Trophoblast cell (in vitro differentiated cells and primary cell): ENCODE measurements at regions not wholly inside any gene's neighbourhood (a gene's known extent, or its start where the extent isn't known, plus 50 kb on each side); places are given as distances from the start of the nearest gene placed in this dataset.
A peak's percentile ranks its signal among the peaks of the same experiment; 100 is the strongest.

ENCODE experiments used
- DNase-seq, 2 donors: peaks; one replicate each; pipeline ENCODE4 v3.0.0-alpha.2; 2016
- H2AFZ ChIP-seq: 2 replicates; pipeline ENCODE4 v1.6.1; 2013; ENCODE audit warnings: low read length, moderate library complexity, mild to moderate bottlenecking; ENCODE audit not compliant: insufficient read depth, poor library complexity
- H2AK5ac ChIP-seq: 2 replicates; pipeline ENCODE4 v1.6.1; 2013; ENCODE audit warnings: mild to moderate bottlenecking, low read length
- H2BK120ac ChIP-seq: 2 replicates; pipeline ENCODE4 v1.6.1; 2013; ENCODE audit warnings: low read length, mild to moderate bottlenecking, moderate library complexity; ENCODE audit not compliant: insufficient read depth, poor library complexity
- H2BK12ac ChIP-seq: 2 replicates; pipeline ENCODE4 v1.6.1; 2013; ENCODE audit warnings: mild to moderate bottlenecking, low read length, moderate library complexity
- H2BK5ac ChIP-seq: 2 replicates; pipeline ENCODE4 v1.6.1; 2013; ENCODE audit warnings: low read length, low read depth, moderate library complexity, mild to moderate bottlenecking; ENCODE audit not compliant: poor library complexity
- H3K14ac ChIP-seq: 2 replicates; pipeline ENCODE4 v1.6.1; 2013; ENCODE audit warnings: mild to moderate bottlenecking, low read length
- H3K18ac ChIP-seq: 2 replicates; pipeline ENCODE4 v1.6.1; 2013; ENCODE audit warnings: mild to moderate bottlenecking, low read length
- H3K23ac ChIP-seq: 2 replicates; pipeline ENCODE4 v1.6.1; 2013; ENCODE audit warnings: low read length
- H3K27ac ChIP-seq: 2 replicates; pipeline ENCODE4 v1.5.1; 2013; ENCODE audit warnings: low read depth, mild to moderate bottlenecking, inconsistent platforms, low read length, moderate library complexity
- H3K27me3 ChIP-seq: 2 replicates; pipeline ENCODE4 v1.6.1; 2013; ENCODE audit warnings: inconsistent platforms, mild to moderate bottlenecking, low read length, moderate library complexity; ENCODE audit not compliant: insufficient read depth
- H3K36me3 ChIP-seq, 2 experiments: 1 replicate in 1 of 2; 2 replicates in 1 of 2; pipeline ENCODE4 v1.6.1; 2013; ENCODE audit warnings: low read length in 2 of 2, mild to moderate bottlenecking in 2 of 2, moderate library complexity in 1 of 2; ENCODE audit not compliant: insufficient read depth in 2 of 2, control insufficient read depth in 1 of 2
- H3K4ac ChIP-seq: 2 replicates; pipeline ENCODE4 v1.6.1; 2013; ENCODE audit warnings: low read depth, mild to moderate bottlenecking, low read length, moderate library complexity
- H3K4me1 ChIP-seq, 2 experiments: 1 replicate in 1 of 2; 2 replicates in 1 of 2; pipeline ENCODE4 v1.6.1; 2013; ENCODE audit warnings: low read length in 2 of 2, mild to moderate bottlenecking in 2 of 2, moderate library complexity in 1 of 2; ENCODE audit not compliant: insufficient read depth in 2 of 2, control insufficient read depth in 1 of 2
- H3K4me2 ChIP-seq: 2 replicates; pipeline ENCODE4 v1.6.1; 2013; ENCODE audit warnings: inconsistent platforms, mild to moderate bottlenecking, low read length, moderate library complexity
- H3K4me3 ChIP-seq: 2 replicates; pipeline ENCODE4 v1.5.1; 2013; ENCODE audit warnings: mild to moderate bottlenecking, low read depth, low read length, inconsistent platforms
- H3K79me1 ChIP-seq: one replicate; pipeline ENCODE4 v1.6.1; 2013; ENCODE audit warnings: low read length
- H3K79me2 ChIP-seq: 2 replicates; pipeline ENCODE4 v1.6.1; 2013; ENCODE audit warnings: low read length, mild to moderate bottlenecking; ENCODE audit not compliant: control insufficient read depth, insufficient read depth, poor library complexity
- H3K9ac ChIP-seq: 2 replicates; pipeline ENCODE4 v1.6.1; 2013; ENCODE audit warnings: mild to moderate bottlenecking, low read length
- H3K9me3 ChIP-seq: 2 replicates; pipeline ENCODE4 v1.6.1; 2013; ENCODE audit warnings: low read depth, mild to moderate bottlenecking, control low read depth, inconsistent platforms, low read length; ENCODE audit not compliant: insufficient read depth
- H4K12ac ChIP-seq: 2 replicates; pipeline ENCODE4 v1.6.1; 2013; ENCODE audit warnings: low read depth, mild to moderate bottlenecking, low read length, moderate library complexity
- H4K8ac ChIP-seq: 2 replicates; pipeline ENCODE4 v1.6.1; 2013; ENCODE audit warnings: low read depth, mild to moderate bottlenecking, low read length, moderate library complexity
- H4K91ac ChIP-seq: one replicate; pipeline ENCODE4 v1.6.1; 2013; ENCODE audit warnings: low read depth, mild to moderate bottlenecking, low read length, moderate library complexity
- WGBS: extraction: QIAGEN DNeasy Blood & Tissue Kit; methylation state at CpG from one replicate; pipeline ENCODE4 v1.1.7; 2013; ENCODE audit warnings: missing lambda C conversion rate; ENCODE audit not compliant: insufficient read length, insufficient coverage; ENCODE audit errors: extremely low coverage; 5-methylcytosine and 5-hydroxymethylcytosine counted together

DNA sequence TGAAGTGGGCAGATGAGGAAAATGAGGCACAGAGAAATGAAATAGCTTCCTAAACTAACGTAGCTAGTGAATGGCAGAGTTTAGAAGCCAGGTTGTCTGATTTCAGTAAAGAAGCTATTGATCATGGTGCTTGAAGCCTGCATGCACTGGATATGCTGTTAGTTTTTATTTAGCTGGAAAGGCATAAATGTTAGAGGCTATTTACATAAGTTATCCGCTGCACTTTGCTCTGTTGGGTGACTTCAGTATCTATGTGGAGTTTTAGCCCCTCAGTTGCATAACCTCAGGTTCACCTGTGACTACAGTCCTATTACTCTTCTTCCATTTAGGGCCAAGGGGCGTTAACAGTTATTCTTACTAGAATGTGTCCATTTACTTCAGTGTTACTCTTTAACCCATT is 522.4 kb upstream of the RPS6KA3 start:
- no peak overlapping the region for H3K18ac ChIP-seq
- no peak overlapping the region for H3K23ac ChIP-seq
- no peak overlapping the region for H3K4me3 ChIP-seq
- H3K9me3 ChIP-seq, result no peaks in the 10 kb centered on the region
- no peak overlapping the region for H3K14ac ChIP-seq
- H3K4me2 ChIP-seq, result no peak overlapping the region
- no CpG with 5 or more reads among the region's 3 CpGs for WGBS
- H3K79me2 ChIP-seq, result no peaks in the 10 kb centered on the region
- H3K27me3 ChIP-seq, result no peaks in the 10 kb centered on the region
- no peak overlapping the region for H2BK12ac ChIP-seq
- H2BK120ac ChIP-seq, result no peak overlapping the region
- no peak overlapping the region for H4K12ac ChIP-seq
- H4K91ac ChIP-seq, result no peak overlapping the region
- no peak overlapping the region for H3K27ac ChIP-seq
- no peaks in the 10 kb centered on the region for H3K4me1 ChIP-seq
- H2AFZ ChIP-seq, result no peak overlapping the region
- no peak overlapping the region for H2BK5ac ChIP-seq
- no peak overlapping the region for H4K8ac ChIP-seq
- H3K9ac ChIP-seq, result no peak overlapping the region
- no peak for DNase-seq
- no peak overlapping the region for H3K4ac ChIP-seq
- H3K36me3 ChIP-seq, result no peaks in the 10 kb centered on the region
- H2AK5ac ChIP-seq, result no peak overlapping the region
- H3K79me1 ChIP-seq, result no peaks in the 10 kb centered on the region

GRCh38 chrX:20767346-20767745 is 500.6 kb upstream of the RPS6KA3 start:
- no peak for DNase-seq
- no peak overlapping the region for H2BK5ac ChIP-seq
- H3K27ac ChIP-seq, result no peak overlapping the region
- no peaks in the 10 kb centered on the region for H3K9me3 ChIP-seq
- H3K27me3 ChIP-seq, result no peaks in the 10 kb centered on the region
- no peak overlapping the region for H3K14ac ChIP-seq
- H3K79me2 ChIP-seq, result no peaks in the 10 kb centered on the region
- H3K4ac ChIP-seq, result no peak overlapping the region
- H3K4me3 ChIP-seq, result no peak overlapping the region
- no peak overlapping the region for H2AK5ac ChIP-seq
- H4K12ac ChIP-seq, result no peak overlapping the region
- H3K23ac ChIP-seq, result no peak overlapping the region
- no peak overlapping the region for H2BK120ac ChIP-seq
- no peak overlapping the region for H3K9ac ChIP-seq
- no peak overlapping the region for H2BK12ac ChIP-seq
- no peak overlapping the region for H3K4me2 ChIP-seq
- no peaks in the 10 kb centered on the region for H3K4me1 ChIP-seq
- no peak overlapping the region for H3K18ac ChIP-seq
- no peaks in the 10 kb centered on the region for H3K79me1 ChIP-seq
- WGBS, result no CpG with 5 or more reads among the region's 2 CpGs
- H4K91ac ChIP-seq, result no peak overlapping the region
- H4K8ac ChIP-seq, result no peak overlapping the region
- no peak overlapping the region for H2AFZ ChIP-seq
- H3K36me3 ChIP-seq, result no peaks in the 10 kb centered on the region

DNA sequence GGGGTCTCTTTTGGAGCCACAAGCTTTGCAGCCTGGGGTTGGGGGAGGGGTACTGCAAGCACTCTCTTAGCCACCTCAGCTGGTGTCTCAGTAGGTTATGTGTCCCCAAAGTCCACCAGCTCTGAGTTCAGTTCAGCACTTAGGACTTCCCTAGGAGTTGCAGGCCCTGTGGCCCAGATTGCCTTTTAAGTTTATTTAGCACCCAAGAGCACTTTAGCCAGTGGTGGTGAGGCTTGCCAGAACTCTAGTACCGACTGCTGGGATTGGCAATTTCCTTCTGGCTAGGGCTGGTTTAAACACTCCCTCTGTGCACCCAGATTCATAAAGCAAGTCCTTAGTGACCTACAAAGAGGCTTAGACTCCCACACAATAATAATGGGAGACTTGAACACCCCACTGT is 489.9 kb upstream of the RPS6KA3 start:
- no peak overlapping the region for H3K4me3 ChIP-seq
- H3K14ac ChIP-seq, result no peak overlapping the region
- H3K27me3 ChIP-seq, result no peaks in the 10 kb centered on the region
- no peaks in the 10 kb centered on the region for H3K4me1 ChIP-seq
- no peaks in the 10 kb centered on the region for H3K9me3 ChIP-seq
- DNase-seq, result no peak
- no peak overlapping the region for H3K4me2 ChIP-seq
- no peaks in the 10 kb centered on the region for H3K79me1 ChIP-seq
- H3K79me2 ChIP-seq, result no peaks in the 10 kb centered on the region
- no peak overlapping the region for H3K23ac ChIP-seq
- WGBS, result no CpG with 5 or more reads among the region's 1 CpG
- no peak overlapping the region for H4K8ac ChIP-seq
- H2BK120ac ChIP-seq, result no peak overlapping the region
- H3K4ac ChIP-seq, result no peak overlapping the region
- H2AK5ac ChIP-seq, result no peak overlapping the region
- no peak overlapping the region for H3K9ac ChIP-seq
- no peak overlapping the region for H2BK12ac ChIP-seq
- H2BK5ac ChIP-seq, result no peak overlapping the region
- H4K91ac ChIP-seq, result no peak overlapping the region
- H4K12ac ChIP-seq, result no peak overlapping the region
- H3K18ac ChIP-seq, result no peak overlapping the region
- H2AFZ ChIP-seq, result no peak overlapping the region
- H3K36me3 ChIP-seq, result no peaks in the 10 kb centered on the region
- H3K27ac ChIP-seq, result no peak overlapping the region

- no peak overlapping the region for H2AFZ ChIP-seq
- no peak overlapping the region for H2AK5ac ChIP-seq
- H2BK12ac ChIP-seq, result no peak overlapping the region
- H3K9ac ChIP-seq, result no peak overlapping the region
- no peak overlapping the region for H3K18ac ChIP-seq
- no peak overlapping the region for H3K4ac ChIP-seq
- H3K9me3 ChIP-seq, result no peaks in the 10 kb centered on the region
- no peak overlapping the region for H3K4me2 ChIP-seq
- H4K8ac ChIP-seq, result no peak overlapping the region
- no peaks in the 10 kb centered on the region for H3K4me1 ChIP-seq
- no peaks in the 10 kb centered on the region for H3K79me1 ChIP-seq
- no peak overlapping the region for H4K12ac ChIP-seq
- DNase-seq, result peak in 1 of 2 donors; percentile 8
- no peaks in the 10 kb centered on the region for H3K36me3 ChIP-seq
- no peaks in the 10 kb centered on the region for H3K27me3 ChIP-seq
- no peak overlapping the region for H3K4me3 ChIP-seq
- H3K23ac ChIP-seq, result no peak overlapping the region
- no peak overlapping the region for H3K14ac ChIP-seq
- no peak overlapping the region for H3K27ac ChIP-seq
- no CpG with 5 or more reads among the region's 3 CpGs for WGBS
- H3K79me2 ChIP-seq, result no peaks in the 10 kb centered on the region
- no peak overlapping the region for H4K91ac ChIP-seq
- no peak overlapping the region for H2BK5ac ChIP-seq
- no peak overlapping the region for H2BK120ac ChIP-seq
Measured at GRCh38 chrX:20753076-20753475, 486.4 kb upstream of the RPS6KA3 start.
